Kidney epithelial cell (primary cell): ENCODE measurements at regions not wholly inside any gene's neighbourhood (a gene's known extent, or its start where the extent isn't known, plus 50 kb on each side); places are given as distances from the start of the nearest gene placed in this dataset.

Experiments used
- DNase-seq: peaks from one replicate; pipeline ENCODE4 v3.0.0-alpha.2; 2010; ENCODE audit warnings: low read depth
- H3K27me3 ChIP-seq: 2 replicates; pipeline ENCODE4 v1.6.0; 2011; ENCODE audit warnings: low read length; ENCODE audit not compliant: control insufficient read depth, insufficient read depth
- H3K36me3 ChIP-seq: 2 replicates; pipeline ENCODE4 v1.5.1; 2011; ENCODE audit warnings: low read length; ENCODE audit not compliant: control insufficient read depth, insufficient read depth
- H3K4me3 ChIP-seq: 2 replicates; pipeline ENCODE4 v1.5.1; 2011; ENCODE audit warnings: low read depth, mild to moderate bottlenecking, control low read depth, low read length
- CTCF ChIP-seq: IDR thresholded peaks from 2 replicates; pipeline ENCODE4 v1.5.1; 2011; ENCODE audit warnings: mild to moderate bottlenecking, moderate library complexity, low read length, control low read depth, inconsistent platforms; ENCODE audit not compliant: insufficient read depth, poor library complexity, severe bottlenecking

DNA sequence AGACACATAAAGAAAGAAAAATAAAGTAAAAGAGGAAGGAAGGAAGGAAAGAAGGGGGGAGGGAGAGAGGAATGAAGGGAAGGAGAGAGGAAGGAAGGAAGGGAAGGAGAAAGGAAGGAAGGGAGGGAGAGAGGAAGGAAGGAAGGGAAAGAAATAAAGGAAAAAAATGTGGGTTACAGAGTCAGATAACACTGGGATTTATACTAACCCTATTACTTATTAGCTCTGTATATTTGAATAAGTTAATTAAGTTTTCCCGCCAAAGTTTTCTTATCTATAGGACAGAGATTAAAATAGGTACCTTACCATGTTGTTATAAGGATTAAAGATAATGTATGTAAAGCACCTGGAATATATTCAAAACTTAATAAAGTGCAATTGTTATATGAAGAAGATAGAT is 439.3 kb upstream of the KCNMB2 start:
- Histone ChIP-seq H3K27me3 (no peaks in the 10 kb centered on the region), H3K4me3 (no peak overlapping the region), H3K36me3 (no peaks in the 10 kb centered on the region)
- no peak for DNase-seq
- TF ChIP-seq CTCF, result no peak

- Histone ChIP-seq H3K36me3 (no peaks in the 10 kb centered on the region), H3K27me3 (no peaks in the 10 kb centered on the region), H3K4me3 (no peak overlapping the region)
- TF ChIP-seq CTCF, result no peak
- no peak for DNase-seq
Measured at GRCh38 chr3:178097576-178097975, 438.7 kb upstream of the KCNMB2 start.

DNA sequence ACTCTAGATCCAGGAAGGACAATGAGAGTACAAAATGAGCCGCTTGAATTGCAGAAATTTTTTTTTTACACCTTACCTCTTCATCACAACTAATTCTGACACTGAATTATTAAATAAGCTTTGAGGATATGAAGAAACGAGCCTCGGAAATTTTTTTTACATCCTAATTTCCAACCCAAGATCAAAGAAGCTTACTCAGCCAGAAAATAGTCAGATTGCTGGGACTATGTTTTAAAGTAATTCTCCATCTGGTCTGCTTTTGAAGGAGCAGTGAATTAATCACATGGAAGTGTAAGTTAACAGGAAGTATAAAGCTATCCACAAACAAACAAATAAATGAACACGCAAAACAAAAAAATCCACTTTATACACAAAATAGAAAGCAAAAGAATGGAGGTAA is 437.0 kb upstream of the KCNMB2 start:
- no peaks in the 10 kb centered on the region for H3K27me3 ChIP-seq
- DNase-seq, result no peak
- no peak for TF ChIP-seq CTCF

DNA sequence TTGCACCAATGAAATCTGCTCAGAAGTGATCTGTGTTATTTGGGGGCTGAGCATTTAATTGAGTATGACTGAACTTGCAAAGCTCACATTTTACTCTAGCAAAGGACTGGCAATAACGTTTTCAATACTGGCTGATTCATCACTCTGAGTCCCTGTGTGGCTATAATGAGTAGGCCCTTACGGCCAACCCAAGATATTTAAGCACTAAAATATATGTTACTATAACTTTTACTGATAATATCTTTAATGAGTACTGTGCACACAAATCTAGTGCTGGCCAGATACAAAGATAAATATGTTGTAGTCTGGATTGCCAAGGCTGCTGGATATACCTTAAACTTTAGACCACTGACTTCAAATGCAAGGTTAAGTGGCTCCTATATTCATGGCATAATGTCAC is 436.4 kb upstream of the KCNMB2 start:
- DNase-seq, result no peak
- H3K36me3 ChIP-seq, result no peaks in the 10 kb centered on the region
- TF ChIP-seq CTCF, result no peak
- no peaks in the 10 kb centered on the region for H3K27me3 ChIP-seq
- H3K4me3 ChIP-seq, result no peak overlapping the region

More for the DNA sequence above, 437.0 kb upstream of the KCNMB2 start:
- Histone ChIP-seq H3K4me3 (no peak overlapping the region), H3K36me3 (no peaks in the 10 kb centered on the region)

DNA sequence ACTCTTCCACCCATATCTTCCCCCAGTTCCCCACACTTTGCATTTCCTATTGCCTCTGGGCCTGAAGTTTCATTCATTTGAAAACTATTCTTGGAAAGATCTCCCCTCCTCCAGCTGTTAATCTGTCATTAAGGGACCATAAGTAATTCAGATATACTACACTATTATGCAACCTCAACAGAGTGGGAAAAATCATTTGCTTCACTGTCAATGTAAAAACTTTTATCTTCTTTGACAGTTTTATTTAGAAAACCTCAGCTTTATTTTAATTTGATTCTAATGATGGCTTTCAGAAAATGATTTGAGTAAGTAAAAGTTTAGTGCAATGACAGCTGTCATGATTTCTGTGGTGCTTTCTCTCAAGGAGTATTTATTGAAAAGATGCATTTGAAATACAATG is 435.3 kb upstream of the KCNMB2 start:
- Histone ChIP-seq H3K36me3 (no peaks in the 10 kb centered on the region), H3K27me3 (no peaks in the 10 kb centered on the region), H3K4me3 (no peak overlapping the region)
- no peak for TF ChIP-seq CTCF
- no peak for DNase-seq

DNA sequence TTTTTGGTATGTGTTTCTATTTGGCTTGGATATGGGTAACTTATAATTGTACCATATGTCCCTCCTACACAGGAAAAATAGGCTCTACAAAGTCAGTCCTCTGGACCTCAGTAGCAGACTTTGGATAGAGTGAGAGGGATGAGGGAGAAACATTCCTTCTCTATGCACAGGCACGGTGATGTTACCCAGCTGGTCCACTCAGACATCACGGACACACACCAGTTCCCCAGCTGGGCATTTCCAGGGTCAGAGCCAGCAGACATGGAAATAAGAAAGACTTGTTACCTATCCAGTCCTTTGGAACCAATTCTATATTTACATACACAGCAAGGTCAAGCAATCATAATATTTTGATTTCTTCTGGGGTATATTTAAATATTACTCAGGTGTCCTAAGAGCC is 433.1 kb upstream of the KCNMB2 start:
- Histone ChIP-seq H3K4me3 (no peak overlapping the region), H3K27me3 (no peaks in the 10 kb centered on the region), H3K36me3 (no peaks in the 10 kb centered on the region)
- no peak for TF ChIP-seq CTCF
- DNase-seq, result no peak
